ENCODE measurements at regions not wholly inside any gene's neighbourhood (a gene's known extent, or its start where the extent isn't known, plus 50 kb on each side); places are given as distances from the start of the nearest gene placed in this dataset.
A peak's percentile ranks its signal among the peaks of the same experiment; 100 is the strongest.

GRCh38 chr2:103164748-103165147 lies 402.9 kb downstream of the TMEM182 start:
- Histone ChIP-seq H3K9me3 (no peaks in the 10 kb centered on the region), H3K4me1 (peaks cover 0 to 4% (median 0%) of the 10 kb centered on the region in 4 donors), H3K27me3 (no peaks in the 10 kb centered on the region), H3K4me3 (no peak overlapping the region), H3K27ac (no peak overlapping the region), H3K36me3 (no peaks in the 10 kb centered on the region)
- DNase-seq, result no peak
- in situ Hi-C loops (cut with MboI; ENCODE audit: low pct_ligation_motif_present in 1 of 4, low pct_unique_long_range_greater_than_20kb in 1 of 4, low sequenced_read_pairs in 3 of 4), result no loop called here
- intact Hi-C loops (cut with DNase I; ENCODE audit: low total_unique reads), result no loop called here
- TF ChIP-seq CTCF (IDR thresholded peaks at IDR 0.05) (no peak), EP300 (IDR thresholded peaks at IDR 0.05; ENCODE audit: low read depth) (no peak), POLR2AphosphoS5 (IDR thresholded peaks at IDR 0.05) (no peak), POLR2A (IDR thresholded peaks at IDR 0.05) (no peak)
- WGBS, 2 donors (ENCODE audit: low coverage in 1 of 2), result 69 to 72% methylated on average over 3 to 5 of the region's 5 CpGs

- intact Hi-C loops (cut with DNase I; ENCODE audit: low total_unique reads) (no loop called here), in situ Hi-C loops (cut with MboI; ENCODE audit: low pct_ligation_motif_present in 1 of 4, low pct_unique_long_range_greater_than_20kb in 1 of 4, low sequenced_read_pairs in 3 of 4) (no loop called here)
- Histone ChIP-seq H3K36me3 (no peaks in the 10 kb centered on the region), H3K4me1 (peaks cover 0 to 4% (median 0%) of the 10 kb centered on the region in 4 donors), H3K27ac (no peak overlapping the region), H3K27me3 (no peaks in the 10 kb centered on the region), H3K9me3 (no peaks in the 10 kb centered on the region), H3K4me3 (no peak overlapping the region)
- WGBS, 2 donors (ENCODE audit: low coverage in 1 of 2), result 80 to 93% methylated on average over 1 to 6 of the region's 6 CpGs
- no peak for DNase-seq
- TF ChIP-seq EP300 (IDR thresholded peaks at IDR 0.05; ENCODE audit: low read depth), result no peak
Measured at GRCh38 chr2:103165836-103166235, 404.0 kb downstream of the TMEM182 start.

GRCh38 chr2:103166456-103167324 lies 404.9 kb downstream of the TMEM182 start:
- in situ Hi-C loops (cut with MboI; ENCODE audit: low pct_ligation_motif_present in 1 of 4, low pct_unique_long_range_greater_than_20kb in 1 of 4, low sequenced_read_pairs in 3 of 4), result no loop called here

GRCh38 chr2:103167599-103167998 lies 405.8 kb downstream of the TMEM182 start:
- TF ChIP-seq CTCF (IDR thresholded peaks at IDR 0.05), result no peak
- intact Hi-C loops (cut with DNase I; ENCODE audit: low total_unique reads), result no loop called here
- no peaks in the 10 kb centered on the region for H3K9me3 ChIP-seq
- H3K4me3 ChIP-seq, result no peak overlapping the region
- H3K27ac ChIP-seq, result no peak overlapping the region
- 90% methylated on average over 9 of the region's 9 CpGs; no CpG with 5 or more reads in 1 of the 2 donors for WGBS, 2 donors (ENCODE audit: low coverage in 1 of 2)
- no peaks in the 10 kb centered on the region for H3K27me3 ChIP-seq
- peaks cover 0 to 4% (median 0%) of the 10 kb centered on the region in 4 donors for H3K4me1 ChIP-seq
- no peak for DNase-seq
- in situ Hi-C loops (cut with MboI; ENCODE audit: low pct_ligation_motif_present in 1 of 4, low pct_unique_long_range_greater_than_20kb in 1 of 4, low sequenced_read_pairs in 3 of 4), result no loop called here
- H3K36me3 ChIP-seq, result no peaks in the 10 kb centered on the region

More at GRCh38 chr2:103166456-103167324, 404.9 kb downstream of the TMEM182 start:
- WGBS, 2 donors (ENCODE audit: low coverage in 1 of 2), result 60 to 64% methylated on average over 3 to 12 of the region's 12 CpGs
- Histone ChIP-seq H3K9me3 (no peaks in the 10 kb centered on the region), H3K4me3 (no peak overlapping the region), H3K27ac (peak overlapping the region in 1 of 4 donors; percentile 35), H3K27me3 (no peaks in the 10 kb centered on the region), H3K4me1 (peaks cover 0 to 4% (median 0%) of the 10 kb centered on the region in 4 donors), H3K36me3 (no peaks in the 10 kb centered on the region)
- DNase-seq, result no peak
- intact Hi-C loops (cut with DNase I; ENCODE audit: low total_unique reads), result no loop called here
- TF ChIP-seq CTCF (IDR thresholded peaks at IDR 0.05), result no peak
- TF ChIP-seq EP300 (IDR thresholded peaks at IDR 0.05; ENCODE audit: low read depth), result no peak
- no peak for TF ChIP-seq POLR2AphosphoS5 (IDR thresholded peaks at IDR 0.05)
- TF ChIP-seq POLR2A (IDR thresholded peaks at IDR 0.05), result no peak
